ENCODE measurements at regions not wholly inside any gene's neighbourhood (a gene's known extent, or its start where the extent isn't known, plus 50 kb on each side); places are given as distances from the start of the nearest gene placed in this dataset.

DNA sequence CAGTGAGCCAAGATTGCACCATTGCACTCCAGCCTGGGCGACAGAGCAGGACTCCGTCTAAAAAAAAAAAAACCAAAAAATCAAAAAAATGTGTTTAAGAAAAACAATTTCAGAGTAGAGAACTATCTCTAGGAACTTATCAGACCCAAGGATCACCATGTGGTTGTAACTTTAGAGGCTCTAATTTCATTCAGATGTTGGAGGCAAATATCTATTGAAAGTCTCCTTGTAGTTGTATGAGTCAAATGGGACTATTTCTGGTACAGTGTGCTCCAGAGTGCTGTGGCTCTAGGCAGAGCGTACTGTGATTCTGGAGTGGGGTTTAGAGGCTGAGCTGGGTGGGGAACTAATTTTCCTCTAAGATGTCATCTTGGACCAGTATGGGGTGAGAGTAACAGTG, 398.7 kb downstream of the SHQ1 start:
- TF ChIP-seq, protein P1, sequence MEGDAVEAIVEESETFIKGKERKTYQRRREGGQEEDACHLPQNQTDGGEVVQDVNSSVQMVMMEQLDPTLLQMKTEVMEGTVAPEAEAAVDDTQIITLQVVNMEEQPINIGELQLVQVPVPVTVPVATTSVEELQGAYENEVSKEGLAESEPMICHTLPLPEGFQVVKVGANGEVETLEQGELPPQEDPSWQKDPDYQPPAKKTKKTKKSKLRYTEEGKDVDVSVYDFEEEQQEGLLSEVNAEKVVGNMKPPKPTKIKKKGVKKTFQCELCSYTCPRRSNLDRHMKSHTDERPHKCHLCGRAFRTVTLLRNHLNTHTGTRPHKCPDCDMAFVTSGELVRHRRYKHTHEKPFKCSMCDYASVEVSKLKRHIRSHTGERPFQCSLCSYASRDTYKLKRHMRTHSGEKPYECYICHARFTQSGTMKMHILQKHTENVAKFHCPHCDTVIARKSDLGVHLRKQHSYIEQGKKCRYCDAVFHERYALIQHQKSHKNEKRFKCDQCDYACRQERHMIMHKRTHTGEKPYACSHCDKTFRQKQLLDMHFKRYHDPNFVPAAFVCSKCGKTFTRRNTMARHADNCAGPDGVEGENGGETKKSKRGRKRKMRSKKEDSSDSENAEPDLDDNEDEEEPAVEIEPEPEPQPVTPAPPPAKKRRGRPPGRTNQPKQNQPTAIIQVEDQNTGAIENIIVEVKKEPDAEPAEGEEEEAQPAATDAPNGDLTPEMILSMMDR (conservative IDR thresholded peaks at IDR 0.05; ENCODE audit: low read depth, low read length) = no peak
- TF ChIP-seq, protein P2, sequence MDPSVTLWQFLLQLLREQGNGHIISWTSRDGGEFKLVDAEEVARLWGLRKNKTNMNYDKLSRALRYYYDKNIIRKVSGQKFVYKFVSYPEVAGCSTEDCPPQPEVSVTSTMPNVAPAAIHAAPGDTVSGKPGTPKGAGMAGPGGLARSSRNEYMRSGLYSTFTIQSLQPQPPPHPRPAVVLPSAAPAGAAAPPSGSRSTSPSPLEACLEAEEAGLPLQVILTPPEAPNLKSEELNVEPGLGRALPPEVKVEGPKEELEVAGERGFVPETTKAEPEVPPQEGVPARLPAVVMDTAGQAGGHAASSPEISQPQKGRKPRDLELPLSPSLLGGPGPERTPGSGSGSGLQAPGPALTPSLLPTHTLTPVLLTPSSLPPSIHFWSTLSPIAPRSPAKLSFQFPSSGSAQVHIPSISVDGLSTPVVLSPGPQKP (IDR thresholded peaks at IDR 0.05; ENCODE audit: borderline replicate concordance, low read depth, low read length) = no peak
- TF ChIP-seq RAD21 (IDR thresholded peaks at IDR 0.05; ENCODE audit: low read length) (no peak), POLR2A (IDR thresholded peaks at IDR 0.05; ENCODE audit: low read depth, low read length) (no peak), MAFK (IDR thresholded peaks at IDR 0.05; ENCODE audit: low read depth, low read length) (no peak), CHD1 (IDR thresholded peaks at IDR 0.05; ENCODE audit: low read depth, low read length) (no peak), MXI1 (IDR thresholded peaks at IDR 0.05; ENCODE audit: borderline replicate concordance, low read depth, low read length) (no peak), CEBPB (IDR thresholded peaks at IDR 0.05; ENCODE audit: low read depth, low read length) (no peak), RFX5 (IDR thresholded peaks at IDR 0.05; ENCODE audit: low read depth, low read length) (no peak), MAZ (IDR thresholded peaks at IDR 0.05; ENCODE audit: borderline replicate concordance, low read depth, low read length) (no peak), SMC3 (IDR thresholded peaks at IDR 0.05; ENCODE audit: low read depth, low read length) (no peak), NFE2L2 (IDR thresholded peaks at IDR 0.05; ENCODE audit: low read depth, low read length) (no peak), FOS (IDR thresholded peaks at IDR 0.05; ENCODE audit: low read depth, low read length) (no peak)
- TF ChIP-seq, protein P3, sequence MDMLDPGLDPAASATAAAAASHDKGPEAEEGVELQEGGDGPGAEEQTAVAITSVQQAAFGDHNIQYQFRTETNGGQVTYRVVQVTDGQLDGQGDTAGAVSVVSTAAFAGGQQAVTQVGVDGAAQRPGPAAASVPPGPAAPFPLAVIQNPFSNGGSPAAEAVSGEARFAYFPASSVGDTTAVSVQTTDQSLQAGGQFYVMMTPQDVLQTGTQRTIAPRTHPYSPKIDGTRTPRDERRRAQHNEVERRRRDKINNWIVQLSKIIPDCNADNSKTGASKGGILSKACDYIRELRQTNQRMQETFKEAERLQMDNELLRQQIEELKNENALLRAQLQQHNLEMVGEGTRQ (IDR thresholded peaks at IDR 0.05; ENCODE audit: low read depth, low read length) = no peak

Data from IMR-90 (cell line).